Thoracic aorta (tissue), 2 donors: ENCODE measurements at regions not wholly inside any gene's neighbourhood (a gene's known extent, or its start where the extent isn't known, plus 50 kb on each side); places are given as distances from the start of the nearest gene placed in this dataset.

Source experiments
- ATAC-seq: fragments of 150-250 bp; one replicate; pipeline ENCODE4 v1.8.0; 2017; ENCODE audit warnings: low read depth; ENCODE audit not compliant: insufficient number of reproducible peaks, low FRiP score
- DNase-seq: peaks from one replicate; pipeline ENCODE4 v3.0.0-alpha.2; 2020; ENCODE audit warnings: low spot score
- H3K27ac ChIP-seq, 2 donors: fragments of 200-600 bp; sonication (generic); 1 replicate in 1 of 2; 2 replicates in 1 of 2; pipeline ENCODE4 v1.5.1; 2016; ENCODE audit warnings: mild to moderate bottlenecking in 2 of 2, moderate library complexity in 2 of 2
- H3K27me3 ChIP-seq: fragments of 200-600 bp; sonication (generic); replicated peaks from 2 replicates; pipeline ENCODE4 v1.6.0; 2016; ENCODE audit warnings: mild to moderate bottlenecking; ENCODE audit not compliant: insufficient read depth
- H3K36me3 ChIP-seq: fragments of 200-600 bp; sonication (generic); one replicate; pipeline ENCODE4 v1.5.1; 2016
- H3K4me1 ChIP-seq, 2 donors: fragments of 200-600 bp; sonication (generic); 1 replicate in 1 of 2; 2 replicates in 1 of 2; pipeline versions ENCODE4 v1.5.1 to v1.6.0; 2016; ENCODE audit warnings: low read depth in 2 of 2, mild to moderate bottlenecking in 1 of 2; ENCODE audit not compliant: control insufficient read depth in 1 of 2
- H3K4me3 ChIP-seq: fragments of 200-600 bp; sonication (generic); 2 replicates; pipeline ENCODE4 v1.5.1; 2016; ENCODE audit warnings: mild to moderate bottlenecking
- H3K9me3 ChIP-seq: fragments of 200-600 bp; sonication (generic); 2 replicates; pipeline ENCODE4 v1.5.1; 2016
- CTCF ChIP-seq: fragments of 200-600 bp; sonication (generic); IDR thresholded peaks from one replicate; pipeline ENCODE4 v1.5.1; 2019; ENCODE audit warnings: antibody characterized with exemption

- TF ChIP-seq CTCF: no peak
- H3K4me3 ChIP-seq: no peak overlapping the region
- DNase-seq (no peak), ATAC-seq (no peak)
- no peaks in the 10 kb centered on the region for H3K36me3 ChIP-seq
- H3K4me1 ChIP-seq: no peaks in the 10 kb centered on the region
- no peaks in the 10 kb centered on the region for H3K27me3 ChIP-seq
- no peak overlapping the region for H3K27ac ChIP-seq
- no peaks in the 10 kb centered on the region for H3K9me3 ChIP-seq
Measured at GRCh38 chr12:91335699-91336098, 153.1 kb upstream of the DCN start.

GRCh38 chr12:91333966-91334365 is 151.3 kb upstream of the DCN start:
- Histone ChIP-seq H3K4me1 (no peaks in the 10 kb centered on the region), H3K27me3 (no peaks in the 10 kb centered on the region), H3K36me3 (no peaks in the 10 kb centered on the region), H3K9me3 (no peaks in the 10 kb centered on the region), H3K4me3 (no peak overlapping the region), H3K27ac (no peak overlapping the region)
- no peak for ATAC-seq
- no peak for DNase-seq
- TF ChIP-seq CTCF: no peak

GRCh38 chr12:91332302-91332701 is 149.7 kb upstream of the DCN start:
- ATAC-seq: no peak
- no peak for TF ChIP-seq CTCF
- no peak overlapping the region for H3K27ac ChIP-seq
- H3K4me1 ChIP-seq: peaks cover 10 to 13% of the 10 kb centered on the region in 2 donors
- H3K9me3 ChIP-seq: no peaks in the 10 kb centered on the region
- H3K4me3 ChIP-seq: no peak overlapping the region
- no peaks in the 10 kb centered on the region for H3K27me3 ChIP-seq
- H3K36me3 ChIP-seq: no peaks in the 10 kb centered on the region
- DNase-seq: no peak

- no peaks in the 10 kb centered on the region for H3K36me3 ChIP-seq
- H3K9me3 ChIP-seq: no peaks in the 10 kb centered on the region
- no peaks in the 10 kb centered on the region for H3K27me3 ChIP-seq
- H3K4me1 ChIP-seq: peaks cover 10 to 19% of the 10 kb centered on the region in 2 donors
- no peak for DNase-seq
- no peak overlapping the region for H3K4me3 ChIP-seq
- no peak overlapping the region for H3K27ac ChIP-seq
- no peak for ATAC-seq
- TF ChIP-seq CTCF: no peak
Measured at GRCh38 chr12:91331371-91331770, 148.8 kb upstream of the DCN start.

- TF ChIP-seq CTCF: no peak
- Histone ChIP-seq H3K4me3 (no peak overlapping the region), H3K9me3 (no peaks in the 10 kb centered on the region), H3K27ac (no peak overlapping the region), H3K4me1 (peaks cover 10 to 25% of the 10 kb centered on the region in 2 donors), H3K36me3 (no peaks in the 10 kb centered on the region), H3K27me3 (no peaks in the 10 kb centered on the region)
- DNase-seq (no peak), ATAC-seq (no peak)
Measured at GRCh38 chr12:91328451-91328850, 145.8 kb upstream of the DCN start.
